Epithelial cell of proximal tubule (primary cell): ENCODE measurements at regions not wholly inside any gene's neighbourhood (a gene's known extent, or its start where the extent isn't known, plus 50 kb on each side); places are given as distances from the start of the nearest gene placed in this dataset.

Source experiments
- DNase-seq: peaks from one replicate; pipeline ENCODE4 v3.0.0-alpha.2; 2011; ENCODE audit warnings: low read depth
- H3K4me3 ChIP-seq: 2 replicates; pipeline ENCODE4 v1.5.1; 2011; ENCODE audit warnings: low read depth, mild to moderate bottlenecking, low read length
- TF ChIP-seq, protein P1 (sequence below): conservative IDR thresholded peaks from 2 replicates; pipeline ENCODE4 v1.5.1; 2012; ENCODE audit warnings: low read depth, mild to moderate bottlenecking, low read length

GRCh38 chr2:58664523-58665151 lies 423.5 kb upstream of the FANCL start:
- DNase-seq, result no peak

DNA sequence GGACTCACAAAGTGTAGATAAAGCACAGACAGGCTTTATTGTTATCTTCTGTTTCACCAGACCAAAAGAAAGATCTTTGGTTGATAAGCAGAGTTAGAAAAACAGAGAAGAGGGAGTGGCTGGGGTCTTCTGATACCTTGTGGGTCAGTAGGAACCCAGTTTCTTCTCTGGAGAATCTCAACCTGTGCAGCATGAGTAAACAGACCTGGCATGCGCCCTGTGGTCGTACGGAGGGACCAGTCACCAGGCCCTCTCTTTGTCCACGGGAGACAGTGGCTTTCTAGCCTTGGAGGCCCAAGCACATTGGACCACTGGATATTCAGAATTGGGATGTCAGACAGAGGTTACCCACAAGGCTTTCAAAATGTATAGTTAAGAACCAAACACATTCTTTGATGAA lies 418.9 kb upstream of the FANCL start:
- DNase-seq, result no peak
- TF ChIP-seq, protein P1, sequence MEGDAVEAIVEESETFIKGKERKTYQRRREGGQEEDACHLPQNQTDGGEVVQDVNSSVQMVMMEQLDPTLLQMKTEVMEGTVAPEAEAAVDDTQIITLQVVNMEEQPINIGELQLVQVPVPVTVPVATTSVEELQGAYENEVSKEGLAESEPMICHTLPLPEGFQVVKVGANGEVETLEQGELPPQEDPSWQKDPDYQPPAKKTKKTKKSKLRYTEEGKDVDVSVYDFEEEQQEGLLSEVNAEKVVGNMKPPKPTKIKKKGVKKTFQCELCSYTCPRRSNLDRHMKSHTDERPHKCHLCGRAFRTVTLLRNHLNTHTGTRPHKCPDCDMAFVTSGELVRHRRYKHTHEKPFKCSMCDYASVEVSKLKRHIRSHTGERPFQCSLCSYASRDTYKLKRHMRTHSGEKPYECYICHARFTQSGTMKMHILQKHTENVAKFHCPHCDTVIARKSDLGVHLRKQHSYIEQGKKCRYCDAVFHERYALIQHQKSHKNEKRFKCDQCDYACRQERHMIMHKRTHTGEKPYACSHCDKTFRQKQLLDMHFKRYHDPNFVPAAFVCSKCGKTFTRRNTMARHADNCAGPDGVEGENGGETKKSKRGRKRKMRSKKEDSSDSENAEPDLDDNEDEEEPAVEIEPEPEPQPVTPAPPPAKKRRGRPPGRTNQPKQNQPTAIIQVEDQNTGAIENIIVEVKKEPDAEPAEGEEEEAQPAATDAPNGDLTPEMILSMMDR, result no peak
- no peak overlapping the region for H3K4me3 ChIP-seq

More at GRCh38 chr2:58664523-58665151, 423.5 kb upstream of the FANCL start:
- TF ChIP-seq, protein P1, result no peak
- H3K4me3 ChIP-seq, result no peak overlapping the region

DNA sequence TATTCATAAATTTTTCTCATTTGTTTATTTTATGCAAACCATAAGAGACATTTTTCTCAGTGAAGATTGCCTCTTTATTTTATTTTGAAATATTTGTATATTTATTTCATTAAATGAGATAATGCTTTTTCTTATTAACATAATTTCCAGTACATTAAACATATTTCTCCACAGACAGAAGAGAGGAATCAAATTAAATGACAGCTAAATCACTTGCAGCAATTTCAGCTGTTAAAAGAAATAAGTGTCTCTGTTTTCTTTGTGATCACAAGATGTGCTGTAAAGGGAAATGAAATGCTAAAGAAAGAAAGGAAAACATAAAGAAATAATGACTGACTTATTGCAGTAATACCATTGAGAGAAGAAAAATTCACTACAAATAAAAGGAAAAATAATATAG lies 414.0 kb upstream of the FANCL start:
- TF ChIP-seq, protein P1, result no peak
- DNase-seq, result no peak
- no peak overlapping the region for H3K4me3 ChIP-seq

- no peak for DNase-seq
- H3K4me3 ChIP-seq, result no peak overlapping the region
- TF ChIP-seq, protein P1, result no peak
Observed at GRCh38 chr2:58651930-58652329, 410.8 kb upstream of the FANCL start.

DNA sequence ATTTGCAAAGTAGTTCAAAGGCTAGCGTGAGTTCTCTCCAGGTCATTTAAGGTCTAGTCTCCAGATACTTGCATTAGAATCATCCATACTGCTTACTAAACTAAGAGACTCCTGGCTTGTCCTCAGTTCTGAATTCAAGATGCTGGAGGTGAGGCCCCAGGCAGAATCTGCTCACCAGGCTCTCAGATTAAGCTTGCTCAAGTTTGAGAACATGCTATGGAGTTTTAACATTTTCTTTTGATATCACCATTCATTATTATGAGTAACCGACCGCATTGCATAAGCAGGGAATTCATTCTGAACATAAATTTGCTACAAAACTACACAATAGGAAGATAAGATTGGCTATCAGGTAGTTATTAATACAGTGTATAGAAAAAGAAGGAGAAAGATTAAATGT lies 409.7 kb upstream of the FANCL start:
- TF ChIP-seq, protein P1, result no peak
- no peak for DNase-seq
- no peak overlapping the region for H3K4me3 ChIP-seq

GRCh38 chr2:58649756-58650155 lies 408.6 kb upstream of the FANCL start:
- no peak overlapping the region for H3K4me3 ChIP-seq
- no peak for DNase-seq
- TF ChIP-seq, protein P1, result no peak

DNA sequence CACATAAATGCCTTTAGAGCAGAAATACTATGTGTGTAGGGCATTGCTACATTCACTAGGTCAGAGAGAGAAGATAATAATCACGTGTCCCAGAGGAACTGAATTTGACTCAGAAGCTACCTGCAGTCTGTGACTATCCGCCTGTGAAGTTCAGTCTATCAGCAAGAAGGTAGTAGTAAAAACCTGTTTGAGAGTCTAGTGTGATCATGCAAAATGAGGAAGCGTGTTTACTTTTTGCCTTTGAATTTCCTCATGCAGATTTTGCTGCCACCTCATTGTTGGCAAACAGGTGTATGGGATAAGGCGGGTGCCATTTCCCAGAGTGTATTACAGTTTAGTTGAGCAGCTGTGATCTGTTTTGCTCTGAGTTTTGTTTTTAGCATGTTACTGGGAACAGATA lies 403.9 kb upstream of the FANCL start:
- no peak overlapping the region for H3K4me3 ChIP-seq
- no peak for DNase-seq
- TF ChIP-seq, protein P1, result no peak
